ENCODE measurements at regions not wholly inside any gene's neighbourhood (a gene's known extent, or its start where the extent isn't known, plus 50 kb on each side); places are given as distances from the start of the nearest gene placed in this dataset.

DNA sequence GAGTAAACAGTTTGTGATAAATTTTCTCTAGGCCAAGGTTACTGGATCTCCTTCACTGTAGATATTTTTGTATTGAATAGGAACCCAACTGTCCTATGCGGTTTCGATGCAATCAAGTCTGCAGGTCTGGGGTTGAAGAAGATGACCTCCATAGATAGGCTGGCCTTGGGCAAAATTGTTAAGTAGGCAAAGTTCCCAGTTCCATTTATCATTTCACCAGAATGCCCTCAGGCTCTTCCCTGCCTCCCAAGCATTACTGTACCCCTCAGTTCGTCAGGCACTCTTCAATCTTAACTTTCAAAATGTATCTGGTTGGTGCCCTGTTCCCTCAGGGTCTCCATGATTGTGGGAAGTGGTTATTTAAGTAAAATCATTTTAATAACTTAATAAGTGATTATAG, 1802.9 kb upstream of the WWC1 start:
- no peak overlapping the region for H2AFZ ChIP-seq (ENCODE audit: control insufficient read depth, low read length)
- H3K9me1 ChIP-seq (ENCODE audit: control insufficient read depth, extremely low read depth, insufficient read depth, low read length): no peaks in the 10 kb centered on the region
- FAIRE-seq: no peak
- no peak overlapping the region for H3K4me2 ChIP-seq (ENCODE audit: control insufficient read depth, extremely low read depth, insufficient read depth, low read depth, low read length)
- no peaks in the 10 kb centered on the region for H3K79me2 ChIP-seq (ENCODE audit: control insufficient read depth, insufficient read depth, low read length)
- no peak overlapping the region for H3K4me3 ChIP-seq (ENCODE audit: control insufficient read depth in 2 of 3, extremely low read depth in 1 of 3, insufficient read depth in 2 of 3, low read depth in 1 of 3, low read length in 3 of 3)
- H3K27ac ChIP-seq (ENCODE audit: control insufficient read depth, insufficient read depth, low read length): no peak overlapping the region
- no peaks in the 10 kb centered on the region for H3K27me3 ChIP-seq (ENCODE audit: control insufficient read depth, extremely low read depth, insufficient read depth, low read length)
- no peak for DNase-seq (ENCODE audit: low read depth, low spot score)
- no peaks in the 10 kb centered on the region for H3K36me3 ChIP-seq (ENCODE audit: control insufficient read depth in 2 of 2, extremely low read depth in 1 of 2, insufficient read depth in 2 of 2, low read length in 2 of 2)
- H3K4me1 ChIP-seq (ENCODE audit: control insufficient read depth, extremely low read depth, insufficient read depth, low read length): no peaks in the 10 kb centered on the region
- no peaks in the 10 kb centered on the region for H3K9me3 ChIP-seq (ENCODE audit: control insufficient read depth, low read depth, low read length)
- TF ChIP-seq CTCF (optimal IDR thresholded peaks at IDR 0.05 in 1 of 3, IDR thresholded peaks at IDR 0.05 in 1 of 3, conservative IDR thresholded peaks at IDR 0.05 in 1 of 3; ENCODE audit: extremely low read depth in 1 of 3, insufficient read depth in 2 of 3, low read length in 3 of 3) (no peak), EZH2 (IDR thresholded peaks at IDR 0.05; ENCODE audit: low read length) (no peak)
- no peak overlapping the region for H3K9ac ChIP-seq (ENCODE audit: control insufficient read depth, extremely low read depth, insufficient read depth, low read length)
- no peaks in the 10 kb centered on the region for H4K20me1 ChIP-seq (ENCODE audit: control insufficient read depth, extremely low read depth, insufficient read depth, low read length)
- dilution Hi-C loops (cut with MboI; ENCODE audit: extremely low pct_ligation_motif_present, low sequenced_read_pairs): no loop called here

- Histone ChIP-seq H3K4me2 (ENCODE audit: control insufficient read depth, extremely low read depth, insufficient read depth, low read depth, low read length) (no peak overlapping the region), H3K4me1 (ENCODE audit: control insufficient read depth, extremely low read depth, insufficient read depth, low read length) (no peaks in the 10 kb centered on the region), H2AFZ (ENCODE audit: control insufficient read depth, low read length) (no peak overlapping the region), H3K9ac (ENCODE audit: control insufficient read depth, extremely low read depth, insufficient read depth, low read length) (no peak overlapping the region), H3K9me1 (ENCODE audit: control insufficient read depth, extremely low read depth, insufficient read depth, low read length) (no peaks in the 10 kb centered on the region), H3K4me3 (ENCODE audit: control insufficient read depth in 2 of 3, extremely low read depth in 1 of 3, insufficient read depth in 2 of 3, low read depth in 1 of 3, low read length in 3 of 3) (no peak overlapping the region), H3K36me3 (ENCODE audit: control insufficient read depth in 2 of 2, extremely low read depth in 1 of 2, insufficient read depth in 2 of 2, low read length in 2 of 2) (no peaks in the 10 kb centered on the region), H3K27ac (ENCODE audit: control insufficient read depth, insufficient read depth, low read length) (no peak overlapping the region), H4K20me1 (ENCODE audit: control insufficient read depth, extremely low read depth, insufficient read depth, low read length) (no peaks in the 10 kb centered on the region), H3K27me3 (ENCODE audit: control insufficient read depth, extremely low read depth, insufficient read depth, low read length) (no peaks in the 10 kb centered on the region), H3K79me2 (ENCODE audit: control insufficient read depth, insufficient read depth, low read length) (no peaks in the 10 kb centered on the region), H3K9me3 (ENCODE audit: control insufficient read depth, low read depth, low read length) (no peaks in the 10 kb centered on the region)
- FAIRE-seq: no peak
- no peak for TF ChIP-seq EZH2 (IDR thresholded peaks at IDR 0.05; ENCODE audit: low read length)
- dilution Hi-C loops (cut with MboI; ENCODE audit: extremely low pct_ligation_motif_present, low sequenced_read_pairs): no loop called here
- no peak for DNase-seq (ENCODE audit: low read depth, low spot score)
These were observed 1798.4 kb upstream of the WWC1 start for GRCh38 chr5:166493040-166493439.

DNA sequence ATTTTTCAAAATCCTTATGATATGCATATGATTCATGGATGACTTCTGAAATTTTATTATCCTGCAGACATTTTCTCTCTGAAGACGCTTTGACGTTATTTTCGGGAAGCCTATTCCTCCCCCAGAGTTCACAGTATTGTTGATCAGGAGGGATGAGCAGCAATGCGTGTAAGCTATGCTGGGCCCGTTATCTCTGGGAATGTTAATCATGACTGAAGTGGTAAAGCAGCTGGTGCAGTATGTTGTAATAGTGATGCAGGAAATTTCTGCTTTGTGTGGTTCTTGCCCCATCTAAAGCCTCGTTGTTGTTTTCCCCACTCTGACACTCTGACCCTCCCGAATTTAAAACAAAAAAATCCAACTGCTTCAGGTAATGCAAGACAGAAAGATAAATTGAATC, 1797.8 kb upstream of the WWC1 start:
- H4K20me1 ChIP-seq (ENCODE audit: control insufficient read depth, extremely low read depth, insufficient read depth, low read length): no peaks in the 10 kb centered on the region
- H3K4me2 ChIP-seq (ENCODE audit: control insufficient read depth, extremely low read depth, insufficient read depth, low read depth, low read length): no peak overlapping the region
- no peak overlapping the region for H2AFZ ChIP-seq (ENCODE audit: control insufficient read depth, low read length)
- no peaks in the 10 kb centered on the region for H3K4me1 ChIP-seq (ENCODE audit: control insufficient read depth, extremely low read depth, insufficient read depth, low read length)
- no peaks in the 10 kb centered on the region for H3K9me3 ChIP-seq (ENCODE audit: control insufficient read depth, low read depth, low read length)
- H3K9ac ChIP-seq (ENCODE audit: control insufficient read depth, extremely low read depth, insufficient read depth, low read length): no peak overlapping the region
- no peak overlapping the region for H3K4me3 ChIP-seq (ENCODE audit: control insufficient read depth in 2 of 3, extremely low read depth in 1 of 3, insufficient read depth in 2 of 3, low read depth in 1 of 3, low read length in 3 of 3)
- dilution Hi-C loops (cut with MboI; ENCODE audit: extremely low pct_ligation_motif_present, low sequenced_read_pairs): no loop called here
- no peak overlapping the region for H3K27ac ChIP-seq (ENCODE audit: control insufficient read depth, insufficient read depth, low read length)
- FAIRE-seq (no peak), DNase-seq (ENCODE audit: low read depth, low spot score) (no peak)
- H3K9me1 ChIP-seq (ENCODE audit: control insufficient read depth, extremely low read depth, insufficient read depth, low read length): no peaks in the 10 kb centered on the region
- H3K79me2 ChIP-seq (ENCODE audit: control insufficient read depth, insufficient read depth, low read length): no peaks in the 10 kb centered on the region
- no peaks in the 10 kb centered on the region for H3K36me3 ChIP-seq (ENCODE audit: control insufficient read depth in 2 of 2, extremely low read depth in 1 of 2, insufficient read depth in 2 of 2, low read length in 2 of 2)
- TF ChIP-seq CTCF (optimal IDR thresholded peaks at IDR 0.05 in 1 of 3, IDR thresholded peaks at IDR 0.05 in 1 of 3, conservative IDR thresholded peaks at IDR 0.05 in 1 of 3; ENCODE audit: extremely low read depth in 1 of 3, insufficient read depth in 2 of 3, low read length in 3 of 3): no peak
- no peak for TF ChIP-seq EZH2 (IDR thresholded peaks at IDR 0.05; ENCODE audit: low read length)
- H3K27me3 ChIP-seq (ENCODE audit: control insufficient read depth, extremely low read depth, insufficient read depth, low read length): no peaks in the 10 kb centered on the region

All from keratinocyte (primary cell).